ENCODE measurements at regions not wholly inside any gene's neighbourhood (a gene's known extent, or its start where the extent isn't known, plus 50 kb on each side); places are given as distances from the start of the nearest gene placed in this dataset.
"Not testable (repeated sequence)": the region's sequence is repeated elsewhere in the genome, so short reads cannot be mapped to it uniquely, and the experiment has no call there.

- H3K9me3 Mint-ChIP-seq: peaks cover 0 to 2% (median 0%) of the 10 kb centered on the region in 7 donors
- no peaks in the 10 kb centered on the region for H3K4me1 ChIP-seq (ENCODE audit: control insufficient read depth, insufficient read depth, low read length, poor library complexity, severe bottlenecking)
- H3K27ac Mint-ChIP-seq: no peak overlapping the region
- no peaks in the 10 kb centered on the region for H3K4me1 Mint-ChIP-seq
- no peaks in the 10 kb centered on the region for H3K9me3 ChIP-seq (ENCODE audit: control insufficient read depth in 2 of 2, low read length in 2 of 2)
- H3K4me3 Mint-ChIP-seq: no peak overlapping the region
- H3K36me3 Mint-ChIP-seq: no peaks in the 10 kb centered on the region
- DNase-seq (no peak), ATAC-seq (ENCODE audit: low read depth in 2 of 2) (no peak)
- no peak overlapping the region for H3K4me3 ChIP-seq (ENCODE audit: low read depth, low read length)
- H3K27me3 Mint-ChIP-seq: no peaks in the 10 kb centered on the region
- no peak overlapping the region for H3K27ac ChIP-seq (ENCODE audit: insufficient read depth, low read length, poor library complexity, severe bottlenecking)
- H3K36me3 ChIP-seq (ENCODE audit: control insufficient read depth, insufficient read depth, low read length): no peaks in the 10 kb centered on the region
- no peaks in the 10 kb centered on the region for H3K27me3 ChIP-seq (ENCODE audit: control insufficient read depth, insufficient read depth, low read length)
Observed at GRCh38 chr1:186761358-186761757, 67.4 kb upstream of the PLA2G4A start.

GRCh38 chr1:186760446-186760845 is 68.3 kb upstream of the PLA2G4A start:
- no peak overlapping the region for H3K27ac Mint-ChIP-seq
- no peaks in the 10 kb centered on the region for H3K36me3 Mint-ChIP-seq
- no peak for DNase-seq
- Histone ChIP-seq H3K27ac (ENCODE audit: insufficient read depth, low read length, poor library complexity, severe bottlenecking) (no peak overlapping the region), H3K27me3 (ENCODE audit: control insufficient read depth, insufficient read depth, low read length) (no peaks in the 10 kb centered on the region), H3K9me3 (ENCODE audit: control insufficient read depth in 2 of 2, low read length in 2 of 2) (no peaks in the 10 kb centered on the region), H3K4me1 (ENCODE audit: control insufficient read depth, insufficient read depth, low read length, poor library complexity, severe bottlenecking) (no peaks in the 10 kb centered on the region), H3K4me3 (ENCODE audit: low read depth, low read length) (no peak overlapping the region), H3K36me3 (ENCODE audit: control insufficient read depth, insufficient read depth, low read length) (no peaks in the 10 kb centered on the region)
- no peak for ATAC-seq (ENCODE audit: low read depth in 2 of 2)
- no peak overlapping the region for H3K4me3 Mint-ChIP-seq
- H3K27me3 Mint-ChIP-seq: no peaks in the 10 kb centered on the region
- H3K4me1 Mint-ChIP-seq: no peaks in the 10 kb centered on the region
- peaks cover 0 to 2% (median 0%) of the 10 kb centered on the region in 7 donors for H3K9me3 Mint-ChIP-seq

GRCh38 chr1:186758896-186759606 is 69.7 kb upstream of the PLA2G4A start:
- not testable (repeated sequence) for H3K36me3 Mint-ChIP-seq; H3K4me1 Mint-ChIP-seq; H3K4me3 Mint-ChIP-seq; ATAC-seq (ENCODE audit: low read depth in 2 of 2); H3K9me3 Mint-ChIP-seq; H3K4me3 ChIP-seq (ENCODE audit: low read depth, low read length); H3K9me3 ChIP-seq (ENCODE audit: control insufficient read depth in 2 of 2, low read length in 2 of 2); H3K4me1 ChIP-seq (ENCODE audit: control insufficient read depth, insufficient read depth, low read length, poor library complexity, severe bottlenecking); H3K27ac Mint-ChIP-seq; H3K27ac ChIP-seq (ENCODE audit: insufficient read depth, low read length, poor library complexity, severe bottlenecking); H3K36me3 ChIP-seq (ENCODE audit: control insufficient read depth, insufficient read depth, low read length); DNase-seq; H3K27me3 Mint-ChIP-seq; H3K27me3 ChIP-seq (ENCODE audit: control insufficient read depth, insufficient read depth, low read length)

GRCh38 chr1:186757851-186758250 is 70.9 kb upstream of the PLA2G4A start:
- Mint-ChIP-seq H3K27me3 (no peaks in the 10 kb centered on the region), H3K36me3 (no peaks in the 10 kb centered on the region)

GRCh38 chr1:186754542-186755145 is 74.1 kb upstream of the PLA2G4A start:
- no peaks in the 10 kb centered on the region for H3K9me3 ChIP-seq (ENCODE audit: control insufficient read depth in 2 of 2, low read length in 2 of 2)
- no peak overlapping the region for H3K4me3 ChIP-seq (ENCODE audit: low read depth, low read length)
- DNase-seq (no peak), ATAC-seq (ENCODE audit: low read depth in 2 of 2) (no peak)
- no peak overlapping the region for H3K27ac Mint-ChIP-seq
- H3K9me3 Mint-ChIP-seq: peaks cover 0 to 2% (median 0%) of the 10 kb centered on the region in 7 donors
- H3K27ac ChIP-seq (ENCODE audit: insufficient read depth, low read length, poor library complexity, severe bottlenecking): no peak overlapping the region
- no peaks in the 10 kb centered on the region for H3K4me1 ChIP-seq (ENCODE audit: control insufficient read depth, insufficient read depth, low read length, poor library complexity, severe bottlenecking)
- H3K36me3 ChIP-seq (ENCODE audit: control insufficient read depth, insufficient read depth, low read length): no peaks in the 10 kb centered on the region
- no peak overlapping the region for H3K4me3 Mint-ChIP-seq
- H3K27me3 ChIP-seq (ENCODE audit: control insufficient read depth, insufficient read depth, low read length): no peaks in the 10 kb centered on the region
- H3K36me3 Mint-ChIP-seq: no peaks in the 10 kb centered on the region
- no peaks in the 10 kb centered on the region for H3K27me3 Mint-ChIP-seq
- H3K4me1 Mint-ChIP-seq: no peaks in the 10 kb centered on the region

More at GRCh38 chr1:186757851-186758250, 70.9 kb upstream of the PLA2G4A start:
- DNase-seq (no peak), ATAC-seq (ENCODE audit: low read depth in 2 of 2) (no peak)
- H3K27ac Mint-ChIP-seq: no peak overlapping the region
- peaks cover 0 to 2% (median 0%) of the 10 kb centered on the region in 7 donors for H3K9me3 Mint-ChIP-seq
- no peak overlapping the region for H3K27ac ChIP-seq (ENCODE audit: insufficient read depth, low read length, poor library complexity, severe bottlenecking)
- H3K27me3 ChIP-seq (ENCODE audit: control insufficient read depth, insufficient read depth, low read length): no peaks in the 10 kb centered on the region
- H3K9me3 ChIP-seq (ENCODE audit: control insufficient read depth in 2 of 2, low read length in 2 of 2): no peaks in the 10 kb centered on the region
- no peaks in the 10 kb centered on the region for H3K4me1 ChIP-seq (ENCODE audit: control insufficient read depth, insufficient read depth, low read length, poor library complexity, severe bottlenecking)
- no peak overlapping the region for H3K4me3 Mint-ChIP-seq
- no peaks in the 10 kb centered on the region for H3K4me1 Mint-ChIP-seq
- H3K4me3 ChIP-seq (ENCODE audit: low read depth, low read length): no peak overlapping the region
- H3K36me3 ChIP-seq (ENCODE audit: control insufficient read depth, insufficient read depth, low read length): no peaks in the 10 kb centered on the region

GRCh38 chr1:186753241-186753640 is 73.0 kb upstream of the PTGS2 start:
- peaks cover 0 to 5% (median 1%) of the 10 kb centered on the region in 7 donors for H3K9me3 Mint-ChIP-seq
- Histone ChIP-seq H3K27me3 (ENCODE audit: control insufficient read depth, insufficient read depth, low read length) (no peaks in the 10 kb centered on the region), H3K4me3 (ENCODE audit: low read depth, low read length) (no peak overlapping the region), H3K4me1 (ENCODE audit: control insufficient read depth, insufficient read depth, low read length, poor library complexity, severe bottlenecking) (no peaks in the 10 kb centered on the region), H3K9me3 (ENCODE audit: control insufficient read depth in 2 of 2, low read length in 2 of 2) (no peaks in the 10 kb centered on the region), H3K36me3 (ENCODE audit: control insufficient read depth, insufficient read depth, low read length) (no peaks in the 10 kb centered on the region), H3K27ac (ENCODE audit: insufficient read depth, low read length, poor library complexity, severe bottlenecking) (no peak overlapping the region)
- no peak overlapping the region for H3K27ac Mint-ChIP-seq
- DNase-seq (no peak), ATAC-seq (ENCODE audit: low read depth in 2 of 2) (no peak)
- H3K4me3 Mint-ChIP-seq: no peak overlapping the region
- no peaks in the 10 kb centered on the region for H3K27me3 Mint-ChIP-seq
- no peaks in the 10 kb centered on the region for H3K36me3 Mint-ChIP-seq
- no peaks in the 10 kb centered on the region for H3K4me1 Mint-ChIP-seq

GRCh38 chr1:186750257-186750656 is 70.0 kb upstream of the PTGS2 start:
- no peaks in the 10 kb centered on the region for H3K4me1 Mint-ChIP-seq
- no peaks in the 10 kb centered on the region for H3K4me1 ChIP-seq (ENCODE audit: control insufficient read depth, insufficient read depth, low read length, poor library complexity, severe bottlenecking)

GRCh38 chr1:186749820-186750219 is 69.6 kb upstream of the PTGS2 start:
- DNase-seq (no peak), ATAC-seq (ENCODE audit: low read depth in 2 of 2) (no peak)
- Mint-ChIP-seq H3K9me3 (peaks cover 0 to 10% (median 3%) of the 10 kb centered on the region in 7 donors), H3K4me3 (no peak overlapping the region), H3K27ac (no peak overlapping the region), H3K4me1 (no peaks in the 10 kb centered on the region), H3K36me3 (no peaks in the 10 kb centered on the region), H3K27me3 (no peaks in the 10 kb centered on the region)
- Histone ChIP-seq H3K4me3 (ENCODE audit: low read depth, low read length) (no peak overlapping the region), H3K27me3 (ENCODE audit: control insufficient read depth, insufficient read depth, low read length) (no peaks in the 10 kb centered on the region), H3K9me3 (ENCODE audit: control insufficient read depth in 2 of 2, low read length in 2 of 2) (peaks cover 0 to 8% of the 10 kb centered on the region in 2 experiments), H3K36me3 (ENCODE audit: control insufficient read depth, insufficient read depth, low read length) (no peaks in the 10 kb centered on the region), H3K4me1 (ENCODE audit: control insufficient read depth, insufficient read depth, low read length, poor library complexity, severe bottlenecking) (no peaks in the 10 kb centered on the region), H3K27ac (ENCODE audit: insufficient read depth, low read length, poor library complexity, severe bottlenecking) (no peak overlapping the region)

More at GRCh38 chr1:186750257-186750656, 70.0 kb upstream of the PTGS2 start:
- Mint-ChIP-seq H3K27me3 (no peaks in the 10 kb centered on the region), H3K36me3 (no peaks in the 10 kb centered on the region), H3K9me3 (peaks cover 0 to 9% (median 3%) of the 10 kb centered on the region in 7 donors), H3K27ac (no peak overlapping the region), H3K4me3 (no peak overlapping the region)
- no peak overlapping the region for H3K27ac ChIP-seq (ENCODE audit: insufficient read depth, low read length, poor library complexity, severe bottlenecking)
- peaks cover 0 to 8% of the 10 kb centered on the region in 2 experiments for H3K9me3 ChIP-seq (ENCODE audit: control insufficient read depth in 2 of 2, low read length in 2 of 2)
- no peak overlapping the region for H3K4me3 ChIP-seq (ENCODE audit: low read depth, low read length)
- ATAC-seq (ENCODE audit: low read depth in 2 of 2) (no peak), DNase-seq (no peak)
- H3K27me3 ChIP-seq (ENCODE audit: control insufficient read depth, insufficient read depth, low read length): no peaks in the 10 kb centered on the region
- no peaks in the 10 kb centered on the region for H3K36me3 ChIP-seq (ENCODE audit: control insufficient read depth, insufficient read depth, low read length)

Measured in CD4-positive, CD25-positive, alpha-beta regulatory T cell (primary cell).